Activated T-helper 17 cell treated with anti-CD3 and anti-CD28 coated beads, Interleukin-2, amount 50 U/mL, for 72 hours (primary cell): ENCODE measurements at regions not wholly inside any gene's neighbourhood (a gene's known extent, or its start where the extent isn't known, plus 50 kb on each side); places are given as distances from the start of the nearest gene placed in this dataset.
"Not testable (repeated sequence)": the region's sequence is repeated elsewhere in the genome, so short reads cannot be mapped to it uniquely, and the experiment has no call there.

ENCODE experiments used
- ATAC-seq: fragments of 150-1000 bp; cut with Tn5 transposase; replicated peaks from 2 replicates; pipeline ENCODE4 v1.10.0; 2021; ENCODE audit warnings: mild to moderate bottlenecking, moderate library complexity
- H3K27ac Mint-ChIP-seq: one replicate; pipeline ENCODE4 v1.8.0; 2022; ENCODE audit warnings: mixed read lengths
- H3K27me3 Mint-ChIP-seq: one replicate; pipeline ENCODE4 v1.8.0; 2022; ENCODE audit warnings: mixed read lengths
- H3K36me3 Mint-ChIP-seq: one replicate; pipeline ENCODE4 v1.8.0; 2022; ENCODE audit warnings: low read depth, mild to moderate bottlenecking, mixed read lengths
- H3K4me1 Mint-ChIP-seq: one replicate; pipeline ENCODE4 v1.8.0; 2022; ENCODE audit warnings: mixed read lengths
- H3K4me3 Mint-ChIP-seq: one replicate; pipeline ENCODE4 v1.8.0; 2022; ENCODE audit warnings: mild to moderate bottlenecking, mixed read lengths
- H3K9me3 Mint-ChIP-seq: one replicate; pipeline ENCODE4 v1.8.0; 2022; ENCODE audit warnings: mixed read lengths

DNA sequence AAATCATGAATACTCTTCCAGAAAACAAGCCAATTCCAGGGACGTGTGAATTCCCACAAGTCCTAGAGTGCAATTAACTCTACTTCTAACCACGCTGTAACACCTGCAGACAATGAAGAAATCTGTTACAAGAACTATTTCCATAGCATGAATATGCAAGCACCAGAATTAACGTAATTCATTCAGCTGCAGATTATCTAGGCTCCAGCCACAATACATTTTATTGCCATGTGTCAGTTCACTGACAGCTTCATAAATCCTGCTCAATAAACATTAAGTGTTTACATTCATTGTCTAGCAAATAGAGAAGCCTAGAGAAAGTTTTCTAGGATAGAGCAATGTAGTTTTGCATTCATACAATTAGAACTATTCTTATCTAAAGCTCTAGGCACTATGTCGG is 1348.5 kb downstream of the GRIK2 start:
- Mint-ChIP-seq H3K36me3 (no peaks in the 10 kb centered on the region), H3K27ac (no peak overlapping the region), H3K4me1 (no peaks in the 10 kb centered on the region), H3K4me3 (no peak overlapping the region), H3K27me3 (no peaks in the 10 kb centered on the region), H3K9me3 (no peaks in the 10 kb centered on the region)
- ATAC-seq, result no peak

- no peak for ATAC-seq
- no peak overlapping the region for H3K27ac Mint-ChIP-seq
- no peaks in the 10 kb centered on the region for H3K4me1 Mint-ChIP-seq
- no peaks in the 10 kb centered on the region for H3K36me3 Mint-ChIP-seq
- no peaks in the 10 kb centered on the region for H3K27me3 Mint-ChIP-seq
- peaks cover 4% of the 10 kb centered on the region for H3K9me3 Mint-ChIP-seq
- H3K4me3 Mint-ChIP-seq, result no peak overlapping the region
These were observed 1343.4 kb downstream of the GRIK2 start for GRCh38 chr6:102736941-102737368.

DNA sequence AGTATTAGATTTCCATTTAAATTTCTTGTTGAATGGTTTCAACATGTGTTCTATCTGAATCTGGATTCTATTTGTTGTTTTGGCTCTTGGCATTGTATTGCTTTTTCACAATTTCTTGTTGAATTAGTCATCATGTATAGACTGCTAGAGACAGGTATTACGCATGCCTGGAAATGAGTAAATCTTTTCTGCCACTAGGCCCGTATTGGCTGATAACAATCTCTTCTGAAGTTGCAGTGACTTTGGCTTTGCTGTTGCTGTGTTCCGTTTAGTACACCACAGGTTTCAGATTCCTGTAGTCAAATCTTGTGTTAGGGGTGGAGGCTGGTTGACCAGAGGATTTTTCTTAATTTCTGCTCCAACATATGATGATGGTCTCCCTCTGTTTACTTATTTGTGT is 1339.4 kb downstream of the GRIK2 start:
- no peak for ATAC-seq

DNA sequence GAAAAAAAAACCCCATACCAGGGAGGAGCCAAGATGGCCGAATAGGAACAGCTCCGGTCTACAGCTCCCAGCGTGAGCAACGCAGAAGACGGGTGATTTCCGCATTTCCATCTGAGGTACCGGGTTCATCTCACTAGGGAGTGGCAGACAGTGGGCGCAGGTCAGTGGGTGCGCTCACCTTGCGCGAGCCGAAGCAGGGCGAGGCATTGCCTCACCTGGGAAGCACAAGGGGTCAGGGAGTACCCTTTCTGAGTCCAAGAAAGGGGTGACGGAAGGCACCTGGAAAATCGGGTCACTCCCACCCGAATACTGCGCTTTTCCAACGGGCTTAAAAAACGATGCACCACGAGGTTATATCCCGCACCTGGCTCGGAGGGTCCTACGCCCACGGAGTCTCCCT is 1328.6 kb downstream of the GRIK2 start:
- not testable (repeated sequence) for H3K4me1 Mint-ChIP-seq, ATAC-seq, H3K27me3 Mint-ChIP-seq, H3K4me3 Mint-ChIP-seq, H3K36me3 Mint-ChIP-seq, H3K9me3 Mint-ChIP-seq, H3K27ac Mint-ChIP-seq

More for the DNA sequence above, 1339.4 kb downstream of the GRIK2 start:
- Mint-ChIP-seq H3K9me3 (peaks cover 4% of the 10 kb centered on the region), H3K27ac (no peak overlapping the region), H3K4me1 (no peaks in the 10 kb centered on the region), H3K4me3 (no peak overlapping the region), H3K27me3 (no peaks in the 10 kb centered on the region), H3K36me3 (no peaks in the 10 kb centered on the region)

GRCh38 chr6:102717737-102718456 is 1324.4 kb downstream of the GRIK2 start:
- no peak overlapping the region for H3K27ac Mint-ChIP-seq
- ATAC-seq, result no peak
- no peaks in the 10 kb centered on the region for H3K4me1 Mint-ChIP-seq
- H3K36me3 Mint-ChIP-seq, result no peaks in the 10 kb centered on the region
- H3K4me3 Mint-ChIP-seq, result no peak overlapping the region
- no peaks in the 10 kb centered on the region for H3K9me3 Mint-ChIP-seq
- no peaks in the 10 kb centered on the region for H3K27me3 Mint-ChIP-seq

GRCh38 chr6:102717252-102717651 is 1323.7 kb downstream of the GRIK2 start:
- no peak overlapping the region for H3K27ac Mint-ChIP-seq
- ATAC-seq, result no peak
- no peaks in the 10 kb centered on the region for H3K9me3 Mint-ChIP-seq
- no peaks in the 10 kb centered on the region for H3K27me3 Mint-ChIP-seq
- H3K36me3 Mint-ChIP-seq, result no peaks in the 10 kb centered on the region
- no peak overlapping the region for H3K4me3 Mint-ChIP-seq
- H3K4me1 Mint-ChIP-seq, result no peaks in the 10 kb centered on the region

DNA sequence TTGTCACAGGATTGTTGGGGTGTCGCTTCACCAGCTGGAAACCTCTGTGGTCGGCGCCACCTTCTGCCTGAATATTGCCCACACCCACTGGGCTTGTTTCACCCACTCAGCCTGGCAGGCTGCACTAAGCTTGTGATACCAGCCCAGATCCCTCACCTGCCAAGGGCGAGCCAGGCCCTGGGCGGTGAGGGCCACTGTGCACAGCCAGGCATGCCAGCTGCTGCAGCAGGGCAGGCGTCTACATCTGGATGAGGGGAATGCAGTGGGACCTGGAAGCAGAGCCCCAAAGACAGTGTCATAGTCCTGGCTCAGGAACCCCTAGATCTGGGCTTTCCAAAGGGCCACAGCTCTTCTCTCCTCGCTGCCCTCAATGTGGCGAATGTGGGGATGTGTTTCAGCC is 1307.5 kb downstream of the GRIK2 start:
- no peak for ATAC-seq
- H3K4me1 Mint-ChIP-seq, result no peaks in the 10 kb centered on the region
- H3K4me3 Mint-ChIP-seq, result no peak overlapping the region
- H3K27me3 Mint-ChIP-seq, result no peaks in the 10 kb centered on the region
- H3K36me3 Mint-ChIP-seq, result no peaks in the 10 kb centered on the region
- H3K9me3 Mint-ChIP-seq, result peaks cover 14% of the 10 kb centered on the region
- H3K27ac Mint-ChIP-seq, result no peak overlapping the region

DNA sequence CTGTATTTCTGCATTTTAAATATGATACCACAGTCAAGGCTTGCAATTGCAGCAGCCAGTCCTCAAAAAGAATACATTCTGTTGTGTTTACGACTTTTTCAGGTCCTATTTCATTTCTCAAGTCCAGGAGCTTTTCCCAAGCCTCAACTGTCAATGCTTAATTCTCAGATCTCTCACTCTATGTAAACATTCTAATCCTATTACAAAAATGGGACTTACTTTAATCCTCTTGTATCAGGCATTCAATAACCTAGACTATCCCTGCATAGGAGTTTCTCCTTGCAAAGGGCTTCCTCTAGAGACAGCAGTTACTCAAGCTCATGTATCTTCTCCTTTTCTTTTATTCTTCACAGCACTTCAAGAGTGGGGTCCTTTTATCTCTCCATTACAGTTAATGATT is 1293.0 kb downstream of the GRIK2 start:
- Mint-ChIP-seq H3K9me3 (peaks cover 6% of the 10 kb centered on the region), H3K27me3 (no peaks in the 10 kb centered on the region), H3K27ac (no peak overlapping the region), H3K4me3 (no peak overlapping the region), H3K4me1 (no peaks in the 10 kb centered on the region), H3K36me3 (no peaks in the 10 kb centered on the region)
- ATAC-seq, result no peak

- Mint-ChIP-seq H3K27me3 (no peaks in the 10 kb centered on the region), H3K27ac (no peak overlapping the region), H3K36me3 (no peaks in the 10 kb centered on the region), H3K4me3 (no peak overlapping the region), H3K4me1 (no peaks in the 10 kb centered on the region), H3K9me3 (peaks cover 13% of the 10 kb centered on the region)
- no peak for ATAC-seq
These were observed 1286.9 kb downstream of the GRIK2 start for GRCh38 chr6:102680413-102680812.

- ATAC-seq, result no peak
- peaks cover 13% of the 10 kb centered on the region for H3K9me3 Mint-ChIP-seq
- no peaks in the 10 kb centered on the region for H3K36me3 Mint-ChIP-seq
- no peaks in the 10 kb centered on the region for H3K4me1 Mint-ChIP-seq
- H3K4me3 Mint-ChIP-seq, result no peak overlapping the region
- no peak overlapping the region for H3K27ac Mint-ChIP-seq
- H3K27me3 Mint-ChIP-seq, result no peaks in the 10 kb centered on the region
These were observed 1286.4 kb downstream of the GRIK2 start for GRCh38 chr6:102679865-102680264.

DNA sequence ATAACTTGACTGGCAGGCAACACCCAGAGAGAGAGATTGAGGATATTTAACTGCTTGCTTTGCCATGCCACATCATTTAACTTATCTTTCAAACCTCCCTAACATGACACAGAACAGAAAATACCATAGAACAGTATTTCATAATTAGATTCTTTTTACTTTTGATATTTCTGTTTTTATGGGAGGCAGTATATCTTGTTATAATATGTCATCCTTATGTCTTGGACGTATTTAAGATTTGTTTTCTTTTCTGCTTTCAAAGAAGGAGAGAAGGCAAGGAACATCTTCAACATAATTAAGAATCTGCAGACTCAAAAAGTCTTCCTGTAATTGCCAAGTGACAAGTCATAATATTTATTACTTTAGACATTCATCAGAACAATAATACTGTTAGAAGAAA is 1283.7 kb downstream of the GRIK2 start:
- ATAC-seq, result no peak
- no peaks in the 10 kb centered on the region for H3K4me1 Mint-ChIP-seq
- H3K4me3 Mint-ChIP-seq, result no peak overlapping the region
- no peaks in the 10 kb centered on the region for H3K36me3 Mint-ChIP-seq
- H3K9me3 Mint-ChIP-seq, result peaks cover 7% of the 10 kb centered on the region
- H3K27me3 Mint-ChIP-seq, result no peaks in the 10 kb centered on the region
- no peak overlapping the region for H3K27ac Mint-ChIP-seq

- Mint-ChIP-seq H3K36me3 (no peaks in the 10 kb centered on the region), H3K27me3 (no peaks in the 10 kb centered on the region), H3K27ac (no peak overlapping the region), H3K4me1 (no peaks in the 10 kb centered on the region), H3K4me3 (no peak overlapping the region), H3K9me3 (peaks cover 7% of the 10 kb centered on the region)
- ATAC-seq, result no peak
These were observed 1277.2 kb downstream of the GRIK2 start for GRCh38 chr6:102670735-102671134.

DNA sequence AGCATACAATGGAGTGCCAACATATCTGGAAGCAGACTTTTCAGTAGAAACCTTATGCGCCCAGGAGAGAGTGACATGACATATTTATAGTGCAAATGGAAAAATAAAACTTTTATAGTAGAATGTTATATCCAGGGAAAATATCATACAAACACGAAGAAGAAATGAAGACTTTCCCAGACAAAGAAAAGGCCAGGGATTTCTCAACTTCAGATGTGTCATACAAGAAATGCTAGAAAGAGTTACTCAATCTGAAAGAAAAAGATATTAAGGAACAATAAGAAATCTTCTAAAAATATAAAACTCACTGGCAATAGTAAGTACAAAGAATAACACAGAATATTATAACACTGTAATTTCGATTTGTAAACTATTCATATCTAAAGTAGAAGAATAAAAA is 1269.3 kb downstream of the GRIK2 start:
- Mint-ChIP-seq H3K4me3 (no peak overlapping the region), H3K36me3 (no peaks in the 10 kb centered on the region), H3K27ac (no peak overlapping the region), H3K9me3 (peaks cover 7% of the 10 kb centered on the region), H3K27me3 (no peaks in the 10 kb centered on the region), H3K4me1 (no peaks in the 10 kb centered on the region)
- ATAC-seq, result no peak

- ATAC-seq, result no peak
- no peak overlapping the region for H3K27ac Mint-ChIP-seq
- no peaks in the 10 kb centered on the region for H3K27me3 Mint-ChIP-seq
- no peaks in the 10 kb centered on the region for H3K36me3 Mint-ChIP-seq
- H3K9me3 Mint-ChIP-seq, result peaks cover 11% of the 10 kb centered on the region
- no peaks in the 10 kb centered on the region for H3K4me1 Mint-ChIP-seq
- H3K4me3 Mint-ChIP-seq, result no peak overlapping the region
These were observed 1266.8 kb downstream of the GRIK2 start for GRCh38 chr6:102660303-102660702.

DNA sequence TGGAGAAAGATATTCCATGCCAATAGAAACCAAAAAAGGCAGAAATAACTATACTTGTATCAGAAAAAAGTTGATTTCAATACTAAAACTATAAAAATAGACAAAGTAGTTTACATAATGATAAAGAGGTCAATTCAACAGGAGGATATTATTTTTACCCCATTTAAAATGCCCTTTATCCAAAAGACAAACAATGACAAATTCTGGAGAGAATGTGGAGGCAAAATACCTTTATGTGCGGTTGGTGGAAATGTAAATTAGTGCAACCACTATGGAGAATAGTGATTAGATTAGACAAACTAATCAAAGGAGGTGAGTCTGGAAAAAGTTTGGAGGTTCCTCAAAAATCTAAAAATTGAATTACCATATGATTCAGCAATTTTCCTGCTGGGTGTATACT is 1262.3 kb downstream of the GRIK2 start:
- Mint-ChIP-seq H3K9me3 (peaks cover 11% of the 10 kb centered on the region), H3K27ac (no peak overlapping the region), H3K36me3 (no peaks in the 10 kb centered on the region), H3K4me1 (no peaks in the 10 kb centered on the region), H3K4me3 (no peak overlapping the region), H3K27me3 (no peaks in the 10 kb centered on the region)
- no peak for ATAC-seq

DNA sequence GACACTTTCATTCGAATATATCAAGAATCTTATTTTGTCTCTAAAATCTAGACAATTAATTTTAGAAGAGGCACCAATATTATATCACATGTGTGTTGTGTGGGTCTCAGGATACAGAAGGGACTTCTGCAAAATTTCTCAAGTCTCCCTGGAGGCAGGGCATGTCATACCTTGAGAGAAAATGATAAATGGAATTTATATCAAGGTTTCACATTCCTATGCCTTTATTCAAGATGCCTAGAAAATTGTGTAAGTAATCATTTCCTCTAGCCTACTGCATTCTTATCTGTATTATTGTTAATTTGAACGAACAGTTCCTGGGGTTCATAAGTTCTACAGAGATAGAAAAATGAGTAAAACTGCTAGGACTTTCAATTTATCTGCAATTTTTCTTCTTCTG is 1247.9 kb downstream of the GRIK2 start:
- Mint-ChIP-seq H3K27ac (no peak overlapping the region), H3K4me1 (no peaks in the 10 kb centered on the region), H3K27me3 (no peaks in the 10 kb centered on the region), H3K36me3 (no peaks in the 10 kb centered on the region), H3K9me3 (no peaks in the 10 kb centered on the region), H3K4me3 (no peak overlapping the region)
- ATAC-seq, result no peak
